Mucosa of descending colon (tissue), 3 donors: ENCODE measurements at regions not wholly inside any gene's neighbourhood (a gene's known extent, or its start where the extent isn't known, plus 50 kb on each side); places are given as distances from the start of the nearest gene placed in this dataset.

ENCODE experiments used
- ATAC-seq: fragments of 200-7000 bp; cut with Tn5 transposase; one replicate; pipeline ENCODE4 v1.9.1; 2020; ENCODE audit warnings: mild to moderate bottlenecking, moderate library complexity
- DNase-seq, 3 donors: peaks; one replicate each; pipeline ENCODE4 v3.0.0-alpha.2; 2020
- H3K36me3 ChIP-seq: fragments of 200-600 bp; one replicate; pipeline ENCODE4 v1.8.0; 2021; ENCODE audit warnings: low read depth, mild to moderate bottlenecking
- H3K4me1 ChIP-seq: fragments of 200-600 bp; one replicate; pipeline ENCODE4 v1.8.0; 2021; ENCODE audit warnings: low read depth, mild to moderate bottlenecking
- H3K4me3 ChIP-seq: fragments of 200-600 bp; one replicate; pipeline ENCODE4 v1.8.0; 2021; ENCODE audit warnings: mild to moderate bottlenecking
- H3K9me3 ChIP-seq: fragments of 200-600 bp; one replicate; pipeline ENCODE4 v1.8.0; 2021; ENCODE audit warnings: mild to moderate bottlenecking
- intact Hi-C, 2 donors: fragments of 100-400 bp; cut with DNase I in 1 of 2; cut with micrococcal nuclease in 1 of 2; formaldehyde crosslinking; loops; one replicate each; pipeline versions ENCODE4 v1.11.0 to v1.11.1; 2022; cut with DNase I, micrococcal nuclease
- TF ChIP-seq, protein P1 (sequence below): fragments of 200-600 bp; IDR thresholded peaks from one replicate; pipeline ENCODE4 v1.8.0; 2022; ENCODE audit warnings: antibody characterized with exemption, mild to moderate bottlenecking
- donor health status: DM: no; HTN: no; CAD: no; lungs with moderate emphysema.
- donor health status: DM: no; HTN: no; CAD: no.
- donor health status: DM: no; HTN: yes; CAD: no.

GRCh38 chr2:204357286-204357685 is 188.0 kb upstream of the PARD3B start:
- Histone ChIP-seq H3K36me3 (no peaks in the 10 kb centered on the region), H3K4me1 (no peaks in the 10 kb centered on the region), H3K9me3 (no peaks in the 10 kb centered on the region), H3K4me3 (no peak overlapping the region)
- TF ChIP-seq, protein P1, sequence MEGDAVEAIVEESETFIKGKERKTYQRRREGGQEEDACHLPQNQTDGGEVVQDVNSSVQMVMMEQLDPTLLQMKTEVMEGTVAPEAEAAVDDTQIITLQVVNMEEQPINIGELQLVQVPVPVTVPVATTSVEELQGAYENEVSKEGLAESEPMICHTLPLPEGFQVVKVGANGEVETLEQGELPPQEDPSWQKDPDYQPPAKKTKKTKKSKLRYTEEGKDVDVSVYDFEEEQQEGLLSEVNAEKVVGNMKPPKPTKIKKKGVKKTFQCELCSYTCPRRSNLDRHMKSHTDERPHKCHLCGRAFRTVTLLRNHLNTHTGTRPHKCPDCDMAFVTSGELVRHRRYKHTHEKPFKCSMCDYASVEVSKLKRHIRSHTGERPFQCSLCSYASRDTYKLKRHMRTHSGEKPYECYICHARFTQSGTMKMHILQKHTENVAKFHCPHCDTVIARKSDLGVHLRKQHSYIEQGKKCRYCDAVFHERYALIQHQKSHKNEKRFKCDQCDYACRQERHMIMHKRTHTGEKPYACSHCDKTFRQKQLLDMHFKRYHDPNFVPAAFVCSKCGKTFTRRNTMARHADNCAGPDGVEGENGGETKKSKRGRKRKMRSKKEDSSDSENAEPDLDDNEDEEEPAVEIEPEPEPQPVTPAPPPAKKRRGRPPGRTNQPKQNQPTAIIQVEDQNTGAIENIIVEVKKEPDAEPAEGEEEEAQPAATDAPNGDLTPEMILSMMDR: no peak
- ATAC-seq: no peak
- DNase-seq: no peak
- intact Hi-C loops: no loop called here

DNA sequence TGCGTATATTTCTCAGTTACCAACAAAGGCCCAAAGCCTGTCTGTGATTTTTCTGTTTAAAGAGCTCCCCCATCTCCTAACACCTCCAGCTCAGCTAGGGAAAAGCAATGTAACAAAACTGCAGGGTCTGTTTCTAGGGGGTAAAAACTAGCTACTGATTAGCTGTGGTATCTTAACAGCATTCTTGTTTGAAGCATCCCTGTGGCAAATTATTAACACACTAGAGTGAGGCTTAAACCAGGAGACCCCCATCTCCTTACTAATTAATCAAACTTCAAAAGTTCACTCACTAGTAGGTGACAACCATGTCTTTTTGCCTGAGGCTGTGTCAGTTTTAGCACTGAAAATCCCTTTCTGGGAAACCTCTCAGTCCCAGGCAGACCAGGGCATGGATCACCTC is 186.2 kb upstream of the PARD3B start:
- intact Hi-C loops: no loop called here
- H3K4me3 ChIP-seq: no peak overlapping the region
- TF ChIP-seq, protein P1: no peak
- DNase-seq: no peak
- no peak for ATAC-seq
- H3K4me1 ChIP-seq: no peaks in the 10 kb centered on the region
- H3K36me3 ChIP-seq: no peaks in the 10 kb centered on the region
- H3K9me3 ChIP-seq: no peaks in the 10 kb centered on the region

- H3K9me3 ChIP-seq: no peaks in the 10 kb centered on the region
- no peak overlapping the region for H3K4me3 ChIP-seq
- peak in 1 of 3 donors; percentile 12 for DNase-seq
- no peaks in the 10 kb centered on the region for H3K4me1 ChIP-seq
- ATAC-seq: peak; percentile 67
- TF ChIP-seq, protein P1: no peak
- H3K36me3 ChIP-seq: no peaks in the 10 kb centered on the region
- intact Hi-C loops: no loop called here
Observed at GRCh38 chr2:204360218-204361007, 184.9 kb upstream of the PARD3B start.

DNA sequence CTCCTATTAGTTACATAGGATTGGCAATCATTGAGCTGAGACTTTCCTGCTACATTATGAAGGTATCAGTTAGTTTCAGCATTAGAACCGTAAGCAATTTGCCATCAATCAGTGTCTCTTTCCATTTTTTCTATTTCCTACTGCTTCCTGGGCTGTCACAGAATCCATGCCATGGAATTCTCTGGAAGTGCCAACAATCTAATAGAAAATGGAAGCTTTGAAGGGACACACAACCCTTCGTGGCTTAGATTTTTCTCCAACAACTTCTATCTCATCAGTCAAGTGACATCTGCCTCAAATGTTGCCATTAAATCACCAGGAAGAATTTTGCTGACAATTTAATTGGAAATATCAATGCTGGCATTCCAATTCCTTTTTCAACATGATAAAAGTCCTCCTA is 183.5 kb upstream of the PARD3B start:
- no peaks in the 10 kb centered on the region for H3K4me1 ChIP-seq
- ATAC-seq (no peak), DNase-seq (no peak)
- no peaks in the 10 kb centered on the region for H3K9me3 ChIP-seq
- no peak overlapping the region for H3K4me3 ChIP-seq
- TF ChIP-seq, protein P1: no peak
- no peaks in the 10 kb centered on the region for H3K36me3 ChIP-seq
- intact Hi-C loops: no loop called here

GRCh38 chr2:204362581-204362980 is 182.7 kb upstream of the PARD3B start:
- ATAC-seq (no peak), DNase-seq (no peak)
- H3K4me1 ChIP-seq: no peaks in the 10 kb centered on the region
- H3K4me3 ChIP-seq: no peak overlapping the region
- TF ChIP-seq, protein P1: no peak
- H3K36me3 ChIP-seq: no peaks in the 10 kb centered on the region
- intact Hi-C loops: no loop called here
- H3K9me3 ChIP-seq: no peaks in the 10 kb centered on the region
